Medulla oblongata (tissue), 1 donor: ENCODE measurements at regions not wholly inside any gene's neighbourhood (a gene's known extent, or its start where the extent isn't known, plus 50 kb on each side); places are given as distances from the start of the nearest gene placed in this dataset.

ENCODE experiments used
- DNase-seq: peaks from one replicate; pipeline ENCODE4 v3.0.0-alpha.2; 2015; ENCODE audit errors: extremely low spot score

- no peak for DNase-seq
These were observed 369.9 kb upstream of the NR3C2 start for GRCh38 chr4:148812101-148812500.

GRCh38 chr4:148810461-148810860 is 368.2 kb upstream of the NR3C2 start:
- no peak for DNase-seq

GRCh38 chr4:148808416-148808815 is 366.2 kb upstream of the NR3C2 start:
- no peak for DNase-seq

GRCh38 chr4:148800940-148801339 is 358.7 kb upstream of the NR3C2 start:
- no peak for DNase-seq

GRCh38 chr4:148800336-148800885 is 358.2 kb upstream of the NR3C2 start:
- DNase-seq = no peak

- DNase-seq = no peak
These were observed 353.1 kb upstream of the NR3C2 start for GRCh38 chr4:148795156-148795864.

- no peak for DNase-seq
These were observed 351.0 kb upstream of the NR3C2 start for GRCh38 chr4:148793221-148793620.

- DNase-seq = no peak
These were observed 348.5 kb upstream of the NR3C2 start for GRCh38 chr4:148790691-148791090.

GRCh38 chr4:148790246-148790645 is 348.0 kb upstream of the NR3C2 start:
- no peak for DNase-seq

- no peak for DNase-seq
These were observed 345.7 kb upstream of the NR3C2 start for GRCh38 chr4:148787831-148788477.

GRCh38 chr4:148787285-148787684 is 345.1 kb upstream of the NR3C2 start:
- no peak for DNase-seq

- no peak for DNase-seq
These were observed 344.5 kb upstream of the NR3C2 start for GRCh38 chr4:148786699-148787098.

GRCh38 chr4:148782284-148782683 is 340.1 kb upstream of the NR3C2 start:
- no peak for DNase-seq

GRCh38 chr4:148780426-148781005 is 338.3 kb upstream of the NR3C2 start:
- DNase-seq = no peak

GRCh38 chr4:148779771-148780170 is 337.6 kb upstream of the NR3C2 start:
- DNase-seq = no peak

- no peak for DNase-seq
These were observed 336.9 kb upstream of the NR3C2 start for GRCh38 chr4:148778980-148779675.

- DNase-seq = no peak
These were observed 334.7 kb upstream of the NR3C2 start for GRCh38 chr4:148776941-148777340.

- DNase-seq = no peak
These were observed 331.9 kb upstream of the NR3C2 start for GRCh38 chr4:148774134-148774533.

- no peak for DNase-seq
These were observed 331.1 kb upstream of the NR3C2 start for GRCh38 chr4:148773313-148773712.

GRCh38 chr4:148770848-148771247 is 328.6 kb upstream of the NR3C2 start:
- no peak for DNase-seq

- DNase-seq = no peak
These were observed 328.2 kb upstream of the NR3C2 start for GRCh38 chr4:148770377-148770776.

GRCh38 chr4:148764720-148765119 is 322.5 kb upstream of the NR3C2 start:
- DNase-seq = no peak
